PC-3 (cell line): ENCODE measurements at regions not wholly inside any gene's neighbourhood (a gene's known extent, or its start where the extent isn't known, plus 50 kb on each side); places are given as distances from the start of the nearest gene placed in this dataset.
A peak's percentile ranks its signal among the peaks of the same experiment; 100 is the strongest.

Experiments used
- ATAC-seq: fragments of 200-7000 bp; cut with Tn5 transposase; 2 replicates; pipeline ENCODE4 v1.9.1; 2020; ENCODE audit warnings: mild to moderate bottlenecking, moderate library complexity
- BruUV-seq: library from RNA; stranded (reverse); fragments of 400-500 nt; replicated peaks from 2 replicates; lab custom pipeline; 2021; lab: Mats Ljungman, UMichigan
- CTCF ChIA-PET: fragments of 300-600 bp; sonication (Branson Sonifier 250); formaldehyde crosslinking; loops from one replicate; lab custom pipeline; 2022; ENCODE audit warnings: antibody characterized with exemption; lab: Charles Lee
- POLR2A ChIA-PET: fragments of 300-600 bp; sonication (Branson Sonifier 250); formaldehyde crosslinking; loops from one replicate; lab custom pipeline; 2022; ENCODE audit warnings: antibody characterized with exemption; ENCODE audit not compliant: unreplicated experiment; lab: Charles Lee
- DNase-seq: peaks from one replicate; pipeline ENCODE4 v3.0.0-alpha.2; 2015
- H2AFZ ChIP-seq: fragments of 300-600 bp; sonication (generic); 2 replicates; pipeline ENCODE4 v1.6.0; 2016; ENCODE audit warnings: antibody characterized with exemption, low read length
- H3F3A ChIP-seq: fragments of 300-600 bp; sonication (generic); one replicate; pipeline ENCODE4 v1.6.0; 2017; ENCODE audit warnings: antibody characterized with exemption, low read length, control low read depth, mild to moderate bottlenecking; ENCODE audit not compliant: unreplicated experiment
- H3K27ac ChIP-seq: fragments of 300-600 bp; sonication (generic); 2 replicates; pipeline ENCODE4 v1.5.1; 2016; ENCODE audit warnings: mild to moderate bottlenecking, low read length
- H3K27me3 ChIP-seq: fragments of 300-600 bp; sonication (generic); 2 replicates; pipeline ENCODE4 v1.6.1; 2016; ENCODE audit warnings: low read length, mixed read lengths
- H3K36me3 ChIP-seq: fragments of 300-600 bp; sonication (generic); 2 replicates; pipeline ENCODE4 v1.6.1; 2016; ENCODE audit warnings: low read depth, mixed run types, low read length, mixed read lengths
- H3K4me1 ChIP-seq: fragments of 300-600 bp; sonication (generic); 2 replicates; pipeline ENCODE4 v1.5.1; 2016; ENCODE audit warnings: low read length; ENCODE audit not compliant: insufficient read depth
- H3K4me2 ChIP-seq: fragments of 300-600 bp; sonication (generic); 2 replicates; pipeline ENCODE4 v1.6.0; 2016; ENCODE audit warnings: low read length
- H3K4me3 ChIP-seq: fragments of 300-600 bp; sonication (generic); 2 replicates; pipeline ENCODE4 v1.5.1; 2016; ENCODE audit warnings: mild to moderate bottlenecking, low read length, mixed read lengths
- H3K79me2 ChIP-seq: fragments of 300-600 bp; sonication (generic); 2 replicates; pipeline ENCODE4 v1.6.1; 2017; ENCODE audit warnings: low read length, mixed read lengths
- H3K9ac ChIP-seq: fragments of 300-600 bp; sonication (generic); 2 replicates; pipeline ENCODE4 v1.6.0; 2016; ENCODE audit warnings: mild to moderate bottlenecking, low read length
- H3K9me2 ChIP-seq: fragments of 300-600 bp; sonication (generic); replicated peaks from 2 replicates; pipeline ENCODE4 v1.6.1; 2016; ENCODE audit warnings: mixed run types, low read length, mixed read lengths
- H3K9me3 ChIP-seq: fragments of 300-600 bp; sonication (generic); 2 replicates; pipeline ENCODE4 v1.6.1; 2016; ENCODE audit warnings: low read length, mixed read lengths
- H4K20me1 ChIP-seq: fragments of 300-600 bp; sonication (generic); 2 replicates; pipeline ENCODE4 v1.6.1; 2016; ENCODE audit warnings: low read length, mixed read lengths
- CTCF ChIP-seq: fragments of 300-600 bp; sonication (generic); conservative IDR thresholded peaks from 2 replicates; pipeline ENCODE4 v1.5.1; 2017; ENCODE audit warnings: antibody characterized with exemption, low read depth, mild to moderate bottlenecking, low read length
- EZH2 ChIP-seq: fragments of 300-600 bp; sonication (generic); IDR thresholded peaks from one replicate; pipeline ENCODE4 v1.6.1; 2017; ENCODE audit warnings: antibody characterized with exemption, mild to moderate bottlenecking, low read length; ENCODE audit not compliant: unreplicated experiment
- EZH2phosphoT487 ChIP-seq: fragments of 300-600 bp; sonication (generic); IDR thresholded peaks from 2 replicates; pipeline ENCODE4 v1.6.1; 2018; ENCODE audit warnings: mild to moderate bottlenecking, antibody characterized with exemption, low read length, borderline replicate concordance
- intact Hi-C: fragments of 100-400 bp; cut with micrococcal nuclease; formaldehyde crosslinking; loops from 2 replicates; pipeline ENCODE4 v1.9.0; 2023

GRCh38 chr7:22572937-22573336 lies 72.9 kb upstream of the STEAP1B start:
- no peak overlapping the region for H2AFZ ChIP-seq
- peaks cover 56% of the 10 kb centered on the region for H3K4me1 ChIP-seq
- BruUV-seq, result no TSS peak
- no peaks in the 10 kb centered on the region for H3K36me3 ChIP-seq
- intact Hi-C loops, result no loop called here
- ChIA-PET CTCF (interaction anchor here (0.6 to 1.1 kb wide), 6 partner anchors 10 to 486 kb away, joined by 3 to 4 read pairs (median 3); partner anchors contain the start of gene IL6), POLR2A (no interaction called here)
- no peaks in the 10 kb centered on the region for H3K9me2 ChIP-seq
- H3K4me2 ChIP-seq, result peak overlapping the region; percentile 53; the same call in 1 of the 2 replicates
- H3K4me3 ChIP-seq, result no peak overlapping the region
- peak overlapping the region; percentile 99 for H3K27ac ChIP-seq
- H3K27me3 ChIP-seq, result no peaks in the 10 kb centered on the region
- no peaks in the 10 kb centered on the region for H3K9me3 ChIP-seq
- no peak for TF ChIP-seq CTCF
- TF ChIP-seq EZH2phosphoT487, result no peak
- no peak for TF ChIP-seq EZH2
- peak; percentile 55 for ATAC-seq
- peak; percentile 98 for DNase-seq
- peaks cover 7% of the 10 kb centered on the region for H3F3A ChIP-seq
- H3K79me2 ChIP-seq, result no peaks in the 10 kb centered on the region
- no peaks in the 10 kb centered on the region for H4K20me1 ChIP-seq
- H3K9ac ChIP-seq, result peak overlapping the region; percentile 87

GRCh38 chr7:22572292-22572691 lies 72.3 kb upstream of the STEAP1B start:
- peak; percentile 80 for DNase-seq
- Histone ChIP-seq H3K4me3 (no peak overlapping the region), H3K4me1 (peaks cover 49% of the 10 kb centered on the region), H3K4me2 (peak overlapping the region; percentile 53), H3K9me2 (no peaks in the 10 kb centered on the region), H3K9ac (peak overlapping the region; percentile 87), H3K27ac (peak overlapping the region; percentile 99), H4K20me1 (no peaks in the 10 kb centered on the region), H3K27me3 (no peaks in the 10 kb centered on the region), H3F3A (peaks cover 3% of the 10 kb centered on the region), H2AFZ (no peak overlapping the region), H3K36me3 (no peaks in the 10 kb centered on the region), H3K9me3 (no peaks in the 10 kb centered on the region), H3K79me2 (no peaks in the 10 kb centered on the region)
- intact Hi-C loops, result no loop called here
- BruUV-seq, result no TSS peak
- TF ChIP-seq EZH2phosphoT487 (no peak), EZH2 (no peak), CTCF (no peak)
- ATAC-seq, result peak; percentile 35
- ChIA-PET POLR2A (no interaction called here), CTCF (interaction anchor here (0.9 to 1.1 kb wide), 5 partner anchors 11 to 160 kb away, joined by 3 read pairs; partner anchors contain the start of gene IL6)

GRCh38 chr7:22571766-22572165 lies 71.8 kb upstream of the STEAP1B start:
- H2AFZ ChIP-seq, result no peak overlapping the region
- CTCF ChIA-PET, result no interaction called here
- POLR2A ChIA-PET, result no interaction called here
- H3K79me2 ChIP-seq, result no peaks in the 10 kb centered on the region
- H3K9me3 ChIP-seq, result no peaks in the 10 kb centered on the region
- no TSS peak for BruUV-seq
- no peaks in the 10 kb centered on the region for H3K9me2 ChIP-seq
- no peaks in the 10 kb centered on the region for H3K36me3 ChIP-seq
- H3F3A ChIP-seq, result peaks cover 3% of the 10 kb centered on the region
- DNase-seq, result no peak
- TF ChIP-seq EZH2phosphoT487 (no peak), CTCF (no peak)
- H3K4me1 ChIP-seq, result peaks cover 48% of the 10 kb centered on the region
- no peaks in the 10 kb centered on the region for H3K27me3 ChIP-seq
- H3K9ac ChIP-seq, result peak overlapping the region; percentile 87
- no peak for ATAC-seq
- H3K27ac ChIP-seq, result peak overlapping the region; percentile 99
- intact Hi-C loops, result no loop called here
- no peaks in the 10 kb centered on the region for H4K20me1 ChIP-seq
- no peak overlapping the region for H3K4me3 ChIP-seq
- H3K4me2 ChIP-seq, result peak overlapping the region; percentile 53; the same call in 1 of the 2 replicates
